ENCODE measurements at regions not wholly inside any gene's neighbourhood (a gene's known extent, or its start where the extent isn't known, plus 50 kb on each side); places are given as distances from the start of the nearest gene placed in this dataset.

- no peak for DNase-seq
Observed at GRCh38 chr5:8247049-8247899, 378.3 kb downstream of the MTRR start.

- no peak for DNase-seq
Observed at GRCh38 chr5:8253376-8253775, 384.4 kb downstream of the MTRR start.

GRCh38 chr5:8254674-8255073 lies 385.7 kb downstream of the MTRR start:
- DNase-seq: no peak

GRCh38 chr5:8258801-8259200 lies 389.9 kb downstream of the MTRR start:
- no peak for DNase-seq

GRCh38 chr5:8270246-8270645 lies 401.3 kb downstream of the MTRR start:
- DNase-seq: no peak

- DNase-seq: no peak
Observed at GRCh38 chr5:8280711-8281363, 411.9 kb downstream of the MTRR start.

- no peak for DNase-seq
Observed at GRCh38 chr5:8288334-8288733, 419.4 kb downstream of the MTRR start.

- DNase-seq: no peak
Observed at GRCh38 chr5:8288897-8289516, 420.1 kb downstream of the MTRR start.

GRCh38 chr5:8289779-8290178 lies 420.8 kb downstream of the MTRR start:
- DNase-seq: no peak

- DNase-seq: no peak
Observed at GRCh38 chr5:8290721-8291120, 421.8 kb downstream of the MTRR start.

- DNase-seq: no peak
Observed at GRCh38 chr5:8291641-8292040, 422.7 kb downstream of the MTRR start.

- DNase-seq: no peak
Observed at GRCh38 chr5:8295141-8295540, 426.2 kb downstream of the MTRR start.

GRCh38 chr5:8299716-8300115 lies 430.8 kb downstream of the MTRR start:
- no peak for DNase-seq

GRCh38 chr5:8304341-8304740 lies 435.4 kb downstream of the MTRR start:
- DNase-seq: no peak

- DNase-seq: no peak
Observed at GRCh38 chr5:8306288-8306896, 437.4 kb downstream of the MTRR start.

- no peak for DNase-seq
Observed at GRCh38 chr5:8314965-8315364, 446.0 kb downstream of the MTRR start.

GRCh38 chr5:8316608-8317280 lies 447.8 kb downstream of the MTRR start:
- DNase-seq: no peak

- DNase-seq: no peak
Observed at GRCh38 chr5:8317335-8317734, 448.4 kb downstream of the MTRR start.

GRCh38 chr5:8320244-8320643 lies 451.3 kb downstream of the MTRR start:
- DNase-seq: no peak

GRCh38 chr5:8321272-8321671 lies 452.3 kb downstream of the MTRR start:
- DNase-seq: no peak

GRCh38 chr5:8322484-8322883 lies 453.5 kb downstream of the MTRR start:
- DNase-seq: no peak

- no peak for DNase-seq
Observed at GRCh38 chr5:8327016-8327415, 458.1 kb downstream of the MTRR start.

- DNase-seq: no peak
Observed at GRCh38 chr5:8329773-8330172, 460.8 kb downstream of the MTRR start.

All from activated CD4-positive, alpha-beta T cell treated with anti-CD3 and anti-CD28 coated beads, Interleukin-2, amount 50 U/mL, for 1 hour (primary cell).